ENCODE measurements at regions not wholly inside any gene's neighbourhood (a gene's known extent, or its start where the extent isn't known, plus 50 kb on each side); places are given as distances from the start of the nearest gene placed in this dataset.

DNA sequence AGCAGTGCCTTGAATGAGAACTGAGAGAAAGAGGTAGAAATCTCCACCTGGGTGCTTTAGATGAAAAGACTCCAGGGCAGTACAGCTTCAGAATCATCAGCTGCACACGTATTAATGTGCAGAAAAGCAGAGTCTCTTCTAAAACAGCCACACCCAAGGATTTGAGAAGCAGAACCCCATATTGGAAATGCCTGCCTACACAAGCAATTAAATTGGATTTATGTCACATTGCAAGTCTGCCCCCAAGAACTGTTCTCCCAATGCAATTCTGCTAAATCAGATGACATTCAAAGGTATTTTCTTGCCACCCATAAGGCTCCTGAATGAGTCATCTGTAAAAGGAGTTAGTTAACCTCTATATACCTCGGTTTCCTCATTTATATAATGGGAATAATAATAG lies 326.0 kb upstream of the C16orf82 start:
- TF ChIP-seq EZH2 (IDR thresholded peaks at IDR 0.05; ENCODE audit: low read length), result no peak
- TF ChIP-seq, protein P1, sequence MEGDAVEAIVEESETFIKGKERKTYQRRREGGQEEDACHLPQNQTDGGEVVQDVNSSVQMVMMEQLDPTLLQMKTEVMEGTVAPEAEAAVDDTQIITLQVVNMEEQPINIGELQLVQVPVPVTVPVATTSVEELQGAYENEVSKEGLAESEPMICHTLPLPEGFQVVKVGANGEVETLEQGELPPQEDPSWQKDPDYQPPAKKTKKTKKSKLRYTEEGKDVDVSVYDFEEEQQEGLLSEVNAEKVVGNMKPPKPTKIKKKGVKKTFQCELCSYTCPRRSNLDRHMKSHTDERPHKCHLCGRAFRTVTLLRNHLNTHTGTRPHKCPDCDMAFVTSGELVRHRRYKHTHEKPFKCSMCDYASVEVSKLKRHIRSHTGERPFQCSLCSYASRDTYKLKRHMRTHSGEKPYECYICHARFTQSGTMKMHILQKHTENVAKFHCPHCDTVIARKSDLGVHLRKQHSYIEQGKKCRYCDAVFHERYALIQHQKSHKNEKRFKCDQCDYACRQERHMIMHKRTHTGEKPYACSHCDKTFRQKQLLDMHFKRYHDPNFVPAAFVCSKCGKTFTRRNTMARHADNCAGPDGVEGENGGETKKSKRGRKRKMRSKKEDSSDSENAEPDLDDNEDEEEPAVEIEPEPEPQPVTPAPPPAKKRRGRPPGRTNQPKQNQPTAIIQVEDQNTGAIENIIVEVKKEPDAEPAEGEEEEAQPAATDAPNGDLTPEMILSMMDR (optimal IDR thresholded peaks at IDR 0.05 in 1 of 3, IDR thresholded peaks at IDR 0.05 in 1 of 3, conservative IDR thresholded peaks at IDR 0.05 in 1 of 3; ENCODE audit: extremely low read depth in 1 of 3, insufficient read depth in 2 of 3, low read length in 3 of 3), result no peak
